GM18508 (cell line): ENCODE measurements at regions not wholly inside any gene's neighbourhood (a gene's known extent, or its start where the extent isn't known, plus 50 kb on each side); places are given as distances from the start of the nearest gene placed in this dataset.

ENCODE experiments used
- ATAC-seq: cut with Tn5 transposase; IDR thresholded peaks from one replicate; pipeline ENCODE4 v1.9.1; 2021; ENCODE audit warnings: moderate number of reproducible peaks; ENCODE audit not compliant: insufficient read depth, unreplicated experiment

DNA sequence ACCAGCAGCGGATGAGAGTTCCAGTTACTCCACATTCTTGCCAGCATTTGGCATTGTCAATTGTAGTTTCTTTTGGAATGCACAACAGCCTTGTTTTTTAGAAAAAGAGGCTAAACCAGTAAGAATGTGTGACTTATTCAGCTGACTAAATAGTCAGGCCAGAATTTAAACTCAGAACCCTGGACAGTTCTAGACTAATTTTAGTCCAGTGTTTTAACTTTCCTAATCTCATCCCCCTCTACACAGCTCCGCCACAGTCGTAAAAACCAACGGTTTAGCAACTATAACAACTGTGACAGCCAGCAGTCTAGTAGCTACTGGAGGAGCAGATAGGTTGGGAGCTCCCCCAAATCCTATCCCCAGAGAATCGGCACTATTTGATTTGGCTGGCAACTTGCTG is 103.7 kb downstream of the FOXD1 start:
- no peak for ATAC-seq

DNA sequence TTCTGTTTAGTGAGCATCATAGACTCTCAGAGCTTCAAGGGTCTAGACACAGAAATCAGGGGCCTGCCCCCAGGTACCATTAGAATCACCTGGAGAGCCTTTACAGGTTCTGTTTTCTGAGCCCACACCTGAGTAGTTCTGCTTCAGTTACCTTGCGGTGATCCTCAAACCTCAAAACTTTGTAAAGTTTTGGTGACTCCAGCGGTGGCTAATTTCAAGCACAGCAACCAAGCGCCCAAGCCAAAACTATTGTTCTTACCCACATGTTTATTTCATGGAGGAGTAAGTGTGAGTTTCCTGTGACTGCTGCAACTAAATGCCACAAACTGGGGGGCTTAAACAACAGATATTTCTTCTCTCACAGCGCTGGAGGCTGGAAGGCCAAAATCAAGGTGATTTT is 108.9 kb downstream of the FOXD1 start:
- ATAC-seq = no peak

DNA sequence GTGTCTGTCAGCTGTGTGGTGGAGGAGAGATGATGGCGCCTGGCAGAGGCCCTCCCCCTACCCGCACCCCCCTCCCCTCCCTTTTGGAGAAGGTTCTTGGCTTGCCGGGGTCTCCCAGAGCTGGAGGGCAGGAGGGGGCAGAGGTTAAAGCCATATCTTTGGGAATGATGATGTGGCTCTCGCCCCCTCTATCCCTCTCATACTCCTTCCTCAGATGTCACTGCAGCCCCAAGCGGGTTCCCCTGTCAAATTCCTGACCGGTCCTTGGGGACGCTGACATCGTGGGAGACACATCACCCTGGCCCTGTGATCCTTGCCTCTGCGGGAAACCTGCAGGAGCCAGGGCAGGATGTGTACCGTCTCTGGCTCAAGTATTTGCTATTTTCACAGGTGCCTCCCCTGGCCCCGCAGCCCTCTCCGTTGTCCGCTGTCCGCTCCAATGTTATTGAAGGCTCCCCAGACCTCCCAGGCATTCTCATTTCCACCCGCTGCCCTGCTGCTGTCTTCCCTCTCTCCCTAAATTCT is 109.5 kb downstream of the FOXD1 start:
- ATAC-seq = no peak

DNA sequence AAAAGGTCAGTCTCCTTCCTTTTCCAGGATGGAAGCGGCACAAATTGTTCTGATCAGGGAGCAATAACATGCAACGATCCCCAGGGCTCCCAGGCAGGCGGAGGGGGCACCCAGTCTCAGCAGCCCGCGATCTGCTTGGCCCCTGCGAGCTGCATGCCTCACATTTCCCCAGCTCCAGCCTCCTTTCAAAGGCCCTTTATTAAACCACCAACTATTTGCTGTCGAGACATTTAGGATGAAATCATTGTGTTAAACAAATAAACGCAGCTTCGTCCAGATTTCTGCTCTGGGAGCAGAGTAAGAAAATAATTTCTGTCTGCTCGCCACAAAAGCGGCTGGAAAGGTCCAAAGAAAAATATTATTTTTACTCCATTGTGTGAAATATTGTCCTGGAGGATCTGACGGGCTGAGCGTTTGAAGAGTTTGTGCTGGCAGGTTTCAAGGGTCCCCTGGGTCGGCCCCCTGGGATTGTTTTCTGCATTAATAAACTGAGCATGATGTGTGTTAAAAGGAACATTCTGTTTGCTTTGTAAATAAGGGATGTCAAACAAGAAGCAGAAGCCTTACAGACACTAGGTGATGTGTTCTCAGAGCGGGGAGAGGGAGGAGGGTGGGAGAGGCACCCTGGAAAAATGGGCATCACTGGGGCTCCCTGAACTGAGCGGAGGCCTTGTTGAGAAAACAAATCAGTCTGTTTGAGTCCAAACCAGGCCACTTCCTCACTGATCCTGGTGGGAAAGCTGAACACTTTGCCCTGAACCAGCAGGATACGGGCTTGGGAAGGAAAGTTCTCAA is 110.1 kb downstream of the FOXD1 start:
- no peak for ATAC-seq

DNA sequence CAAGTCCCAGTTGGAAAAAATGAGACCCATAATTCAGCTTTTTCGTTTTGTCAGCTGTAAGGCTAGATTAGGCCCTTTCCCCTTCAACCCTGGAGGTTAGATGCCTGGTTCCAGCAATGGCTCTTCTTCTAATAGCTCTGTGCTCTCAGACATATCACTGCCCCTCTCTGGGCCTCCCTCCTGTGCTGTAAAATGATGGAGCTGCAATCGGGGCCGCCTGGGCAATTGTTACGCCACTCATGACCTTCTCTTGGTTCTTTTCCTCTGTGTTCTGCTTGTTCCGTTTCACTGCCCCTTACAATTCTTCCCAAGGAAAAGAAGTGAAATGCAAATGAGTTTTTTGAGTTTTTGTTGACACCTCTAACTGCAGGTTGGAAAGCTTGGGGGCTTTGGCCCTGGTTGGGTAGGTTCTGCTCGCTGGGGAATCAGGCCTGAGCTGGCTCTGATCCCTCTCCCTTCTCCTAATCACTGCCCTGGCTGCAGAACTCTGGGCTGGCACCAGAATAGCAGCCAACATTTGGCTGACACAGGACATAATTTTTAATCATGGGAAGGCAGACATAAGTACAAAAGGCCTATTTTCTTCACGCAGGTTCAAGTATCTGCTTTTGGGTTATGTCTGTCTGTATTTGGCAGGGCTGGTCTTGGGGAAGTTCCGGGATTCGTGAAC is 110.9 kb downstream of the FOXD1 start:
- no peak for ATAC-seq

DNA sequence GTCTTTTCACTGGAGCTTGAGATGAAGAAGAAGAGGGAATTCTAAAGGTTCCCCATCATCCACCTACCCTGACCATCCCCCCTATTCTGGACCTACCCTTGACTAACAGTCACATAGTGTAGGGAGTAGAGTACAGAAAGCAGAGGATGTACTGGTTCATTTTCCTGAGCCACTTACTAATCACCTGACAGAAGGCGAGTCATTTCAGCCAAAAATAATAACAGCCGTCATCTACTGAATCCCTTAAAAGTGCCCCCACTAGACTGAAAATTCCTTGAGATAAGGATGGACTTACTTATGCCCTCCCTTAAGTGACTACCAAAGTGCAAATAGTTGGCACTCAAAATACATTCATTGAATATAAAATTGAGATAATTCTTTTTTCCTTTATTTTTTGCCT is 112.2 kb downstream of the FOXD1 start:
- no peak for ATAC-seq

DNA sequence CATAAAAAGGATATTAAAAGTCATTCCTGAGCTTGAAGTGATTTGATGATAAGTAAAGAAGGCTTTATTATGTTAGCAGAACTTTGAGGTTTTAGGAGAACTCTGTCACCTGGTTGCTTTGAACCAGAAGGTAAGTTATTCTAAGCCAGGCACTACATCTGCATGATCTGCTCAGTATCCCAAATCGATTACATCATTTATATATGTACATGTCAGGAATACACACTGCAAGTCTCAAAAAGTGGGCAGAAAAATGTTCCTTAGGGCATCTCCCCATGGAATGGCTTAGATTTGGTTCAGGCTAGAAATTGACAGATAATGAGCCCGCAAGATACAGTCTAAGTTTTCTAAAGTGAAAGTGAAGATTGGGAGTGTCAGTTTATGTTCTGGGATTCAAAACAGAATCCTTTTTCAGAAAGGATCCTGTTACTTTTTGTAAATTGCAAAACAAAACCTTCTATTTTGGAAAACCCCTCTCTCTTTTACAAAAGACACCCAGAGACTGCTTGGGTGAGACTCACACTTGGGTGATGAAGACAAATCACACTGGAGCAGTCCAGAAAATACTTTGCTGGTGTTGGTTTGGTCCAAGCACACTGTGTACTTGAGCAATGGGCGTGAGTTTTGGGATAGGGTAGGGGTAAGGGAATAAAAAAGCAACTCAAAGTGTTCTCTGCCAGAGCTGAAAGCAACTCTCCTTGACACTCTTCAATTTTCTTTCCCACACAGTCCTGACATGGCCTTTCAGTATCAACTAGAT is 114.5 kb downstream of the FOXD1 start:
- no peak for ATAC-seq

DNA sequence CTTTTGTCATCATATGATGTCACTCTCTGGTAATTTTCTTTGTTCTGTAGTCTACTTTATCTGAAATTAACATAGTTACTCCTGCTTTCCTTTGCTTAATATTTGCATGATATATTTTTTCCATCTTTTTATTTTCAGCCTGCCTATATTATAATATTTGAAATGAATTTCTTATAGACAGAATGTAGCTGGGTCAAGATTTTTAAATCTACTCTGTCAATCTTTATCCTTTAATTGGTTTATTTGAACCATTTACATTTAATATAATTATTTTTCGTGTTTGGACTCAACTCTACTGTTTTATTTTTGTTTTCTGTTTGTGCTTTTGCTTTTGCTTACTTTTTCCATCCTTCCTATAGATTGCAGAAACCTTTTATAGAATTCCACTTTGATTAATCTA is 118.0 kb downstream of the FOXD1 start:
- ATAC-seq = no peak

DNA sequence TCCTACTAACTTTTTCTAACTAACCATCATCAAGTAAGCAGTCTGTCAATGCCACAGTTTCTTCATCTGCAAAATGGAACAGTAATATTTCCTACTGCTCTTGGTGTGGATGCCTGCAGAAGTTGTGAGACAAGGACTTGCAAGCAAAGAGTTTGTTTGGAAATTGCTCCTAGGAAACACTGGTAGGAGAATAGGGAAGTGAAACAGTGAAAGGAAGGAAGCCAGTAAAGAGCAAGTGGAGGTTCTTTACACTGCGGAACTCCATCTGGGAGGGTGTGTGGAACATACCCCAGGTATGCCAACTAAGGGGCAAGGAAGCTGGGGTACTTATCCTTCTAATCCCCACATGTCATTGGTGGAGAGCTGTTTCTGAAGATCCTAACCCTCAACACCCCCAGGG is 119.9 kb downstream of the FOXD1 start:
- no peak for ATAC-seq

DNA sequence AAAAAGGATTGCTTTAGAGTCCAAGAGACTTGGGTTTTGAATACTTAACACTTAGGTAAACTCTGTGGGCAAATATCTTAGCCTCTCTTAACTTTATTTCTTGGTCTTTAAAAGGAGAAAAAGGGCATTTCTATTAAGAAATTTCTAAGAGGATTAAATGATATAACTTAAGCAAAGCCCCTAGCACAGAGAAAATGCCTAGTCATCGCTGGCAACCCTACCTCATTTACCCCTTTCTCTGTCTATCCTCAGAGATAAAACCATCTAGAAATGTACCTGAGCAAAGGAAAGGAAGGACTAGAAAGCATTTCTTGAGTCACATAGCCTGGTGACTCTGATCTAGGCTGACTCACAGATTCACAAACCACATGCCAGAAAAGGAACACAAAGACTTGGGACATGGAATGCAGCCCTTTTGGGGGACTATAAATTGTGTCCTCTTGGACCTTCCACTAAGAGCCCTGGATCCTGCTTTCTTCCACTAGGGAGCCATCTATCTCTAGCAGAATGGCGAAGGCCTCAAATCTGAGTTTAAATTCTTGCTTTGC is 120.6 kb downstream of the FOXD1 start:
- no peak for ATAC-seq

DNA sequence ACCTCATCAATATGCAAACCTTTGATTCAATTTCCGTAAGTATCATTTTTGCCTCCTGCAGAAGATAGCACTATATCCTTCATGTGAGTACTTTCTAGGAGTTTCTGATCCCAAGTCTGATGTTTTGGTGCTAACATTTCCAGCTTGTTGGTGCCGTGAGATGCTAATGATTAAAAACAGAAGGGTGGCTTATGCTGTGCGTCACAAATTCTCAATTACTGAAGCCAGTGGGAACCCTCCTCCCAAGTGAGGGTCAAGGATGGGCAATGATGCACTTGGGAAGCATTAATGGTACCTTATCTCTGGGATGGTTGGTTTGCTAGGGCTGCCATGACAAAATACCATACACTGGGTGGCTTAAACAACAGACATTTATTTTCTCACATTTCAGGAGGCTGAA is 123.0 kb downstream of the FOXD1 start:
- ATAC-seq = no peak

DNA sequence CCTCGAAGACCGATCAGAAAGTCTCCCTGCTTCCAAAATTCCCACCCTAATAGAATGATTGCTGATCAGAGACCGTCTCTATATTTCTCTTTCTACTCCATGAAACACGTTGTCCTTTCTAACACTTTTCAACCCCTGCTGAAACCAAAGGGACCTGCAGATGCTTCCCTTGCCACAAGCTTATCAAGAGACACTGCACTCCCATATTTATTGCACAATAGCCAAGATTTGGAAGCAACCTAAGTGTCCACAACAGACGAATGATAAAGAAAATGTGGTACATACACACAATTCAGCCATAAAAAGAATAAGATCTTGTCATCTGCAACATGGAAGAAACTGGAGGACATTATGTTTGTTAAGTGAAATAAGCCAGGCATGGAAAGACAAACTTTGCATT is 125.1 kb downstream of the FOXD1 start:
- ATAC-seq = no peak

DNA sequence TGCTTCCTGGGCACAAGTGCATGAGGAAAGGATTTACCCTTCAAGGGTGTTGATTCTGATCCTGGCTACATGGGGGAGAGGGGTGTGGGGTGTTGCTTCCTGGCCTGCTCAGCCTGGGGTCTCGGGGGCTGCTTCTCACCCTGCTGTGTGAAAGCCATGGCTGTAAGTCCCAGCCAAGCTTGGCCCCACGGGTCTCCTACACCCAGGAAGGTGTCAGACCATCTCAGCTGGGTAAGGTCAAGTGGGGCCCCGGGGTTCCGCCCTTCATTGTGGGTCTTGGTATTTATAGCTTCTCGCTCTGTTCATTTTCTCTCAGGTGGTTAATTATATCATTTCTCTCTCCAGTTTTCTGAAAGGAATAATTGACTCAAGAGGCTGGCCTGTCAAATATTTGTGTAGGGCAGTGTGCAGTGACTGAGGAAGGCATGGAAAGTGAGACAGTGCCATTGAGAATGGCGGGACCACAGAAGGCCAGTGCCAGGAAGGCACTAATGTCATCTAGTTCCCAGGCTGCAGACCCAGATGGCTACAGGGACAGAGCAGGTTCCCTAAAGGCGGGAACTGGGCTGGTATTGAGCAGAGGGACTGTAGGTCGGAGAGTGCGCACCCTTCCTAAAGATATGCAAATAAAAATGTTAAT is 126.0 kb downstream of the FOXD1 start:
- no peak for ATAC-seq

DNA sequence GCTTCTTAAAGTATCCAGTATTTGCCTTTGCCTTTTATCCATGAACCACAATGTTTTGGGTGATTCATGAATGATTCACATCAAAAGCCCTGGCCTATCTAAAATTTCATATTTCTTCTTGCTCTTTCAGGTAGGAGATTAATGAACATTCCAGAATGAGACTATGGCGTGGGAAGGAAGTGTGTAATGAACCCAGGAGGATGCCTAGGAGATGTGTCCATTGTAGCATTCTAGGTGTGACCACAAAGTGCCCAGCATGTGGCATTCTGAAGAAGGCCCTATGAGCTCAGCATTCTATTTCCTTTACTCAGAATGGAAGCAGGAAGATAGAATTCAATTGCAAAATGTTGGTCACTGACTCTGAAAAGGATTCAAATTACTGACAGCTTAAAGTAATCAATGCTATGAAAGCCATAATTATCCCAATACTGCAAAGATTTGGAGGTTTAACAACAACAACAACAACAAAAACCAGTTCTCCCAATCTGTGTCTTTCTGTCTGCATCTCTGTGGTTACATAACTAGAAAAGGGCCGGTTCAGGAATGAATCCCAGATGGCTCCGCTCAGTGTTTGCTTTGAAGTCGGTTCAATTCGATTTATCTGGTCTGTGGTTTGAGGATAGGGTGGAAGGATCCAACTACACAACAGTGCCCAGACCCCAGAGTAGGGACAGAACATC is 126.7 kb downstream of the FOXD1 start:
- no peak for ATAC-seq

DNA sequence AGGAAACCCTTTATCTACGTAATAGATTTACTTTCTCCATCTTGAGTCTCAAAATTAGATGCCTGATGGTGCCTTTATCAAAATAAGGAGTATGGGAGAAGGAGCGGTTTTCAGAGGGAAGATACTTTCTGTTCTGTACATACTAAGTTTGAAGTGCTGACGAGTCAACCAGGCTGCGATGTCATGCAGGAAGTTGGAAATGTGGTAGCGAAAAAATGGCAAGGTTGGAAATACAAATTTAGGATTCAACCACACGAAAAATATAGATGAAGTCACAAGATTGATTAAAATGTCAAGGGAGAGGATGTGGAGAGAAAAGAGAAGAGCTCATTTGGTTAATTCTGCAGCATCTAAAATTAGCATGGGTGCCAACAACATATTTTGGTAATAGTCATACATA is 129.5 kb downstream of the FOXD1 start:
- no peak for ATAC-seq

DNA sequence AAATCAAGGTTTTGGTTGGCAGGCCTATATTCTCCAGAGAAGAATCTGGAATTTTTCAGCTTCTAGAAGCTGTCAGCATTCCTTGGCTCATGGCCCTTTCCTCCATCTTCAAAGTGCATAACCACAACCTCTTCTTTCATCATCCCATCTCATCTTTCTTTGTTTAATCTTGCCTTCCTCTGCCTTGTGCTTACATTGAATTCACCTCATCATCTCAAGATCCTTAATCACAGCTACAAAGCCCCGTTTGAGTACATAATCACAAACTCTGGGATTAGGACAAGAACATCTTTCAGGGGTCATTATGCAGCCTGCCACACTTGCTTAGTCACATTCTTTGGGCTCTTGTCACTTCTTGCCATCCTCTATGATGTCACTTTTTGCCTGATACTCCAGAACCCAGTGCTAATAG is 130.3 kb downstream of the FOXD1 start:
- no peak for ATAC-seq

DNA sequence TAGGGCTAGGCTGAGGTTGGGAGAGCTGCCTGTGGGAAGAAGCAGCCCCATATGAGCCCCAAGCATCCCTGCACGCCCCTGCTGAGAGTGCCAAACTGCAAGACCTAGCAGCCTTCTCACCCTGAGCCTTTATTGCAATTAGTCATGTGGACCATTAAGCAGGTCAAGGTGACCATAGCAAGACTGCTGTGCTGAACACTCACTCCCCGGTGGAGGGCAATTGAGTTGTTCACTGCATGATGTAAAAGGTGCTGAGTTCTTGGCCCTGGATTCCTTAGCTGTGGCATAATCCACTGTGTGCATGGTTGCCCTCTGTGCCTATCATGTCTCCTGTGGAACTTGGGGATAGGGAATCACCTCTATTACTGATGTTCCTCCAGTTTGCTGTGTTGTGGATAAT is 131.1 kb downstream of the FOXD1 start:
- no peak for ATAC-seq

DNA sequence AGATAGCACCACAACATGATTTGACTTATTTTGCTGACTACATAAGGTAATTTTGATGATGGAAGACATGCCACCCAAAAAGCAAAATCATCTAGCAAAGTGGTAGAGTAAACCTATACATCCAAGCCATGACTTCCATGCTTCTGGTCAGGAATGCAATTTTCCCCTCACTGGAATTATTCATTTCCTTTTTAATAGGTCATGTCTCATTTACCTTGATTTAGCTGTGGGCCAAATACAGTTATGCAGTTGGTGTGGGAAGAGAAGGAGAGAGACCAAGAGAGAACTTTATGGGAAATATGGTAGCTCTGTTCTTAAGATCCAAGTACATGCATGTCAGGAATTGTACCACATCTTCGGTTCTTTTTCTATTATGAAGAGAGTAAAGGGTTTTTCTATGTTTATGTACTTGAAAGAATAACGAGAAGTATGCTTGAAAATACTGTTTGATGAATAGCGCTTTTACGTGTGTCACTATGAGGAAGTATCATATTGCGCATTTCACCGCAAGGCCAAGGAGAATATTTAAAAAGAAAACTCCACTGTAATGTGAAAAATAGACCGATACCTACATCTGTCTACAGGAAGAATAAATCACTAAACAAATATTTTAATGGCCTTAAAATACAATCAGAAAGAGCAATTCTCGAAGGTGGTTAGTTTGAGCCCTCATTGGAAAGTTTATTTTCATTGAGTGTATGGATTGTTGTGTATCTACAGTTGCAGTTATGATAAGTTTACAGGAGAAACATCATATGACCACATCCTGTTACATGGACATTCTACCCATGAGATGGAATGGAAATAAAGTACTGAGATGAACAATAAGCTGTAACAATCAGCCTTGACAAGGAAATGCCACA is 134.0 kb downstream of the FOXD1 start:
- ATAC-seq = no peak
